GM10266 (cell line): ENCODE measurements at regions not wholly inside any gene's neighbourhood (a gene's known extent, or its start where the extent isn't known, plus 50 kb on each side); places are given as distances from the start of the nearest gene placed in this dataset.

Experiments
- DNase-seq: peaks from one replicate; pipeline ENCODE4 v3.0.0; 2012; ENCODE audit errors: extremely low spot score
- TF ChIP-seq, protein P1 (sequence below): IDR thresholded peaks from 2 replicates; pipeline ENCODE4 v1.5.1; 2012; ENCODE audit warnings: mild to moderate bottlenecking, low read depth; ENCODE audit not compliant: control insufficient read depth, insufficient read depth; ENCODE audit errors: missing control alignments

DNA sequence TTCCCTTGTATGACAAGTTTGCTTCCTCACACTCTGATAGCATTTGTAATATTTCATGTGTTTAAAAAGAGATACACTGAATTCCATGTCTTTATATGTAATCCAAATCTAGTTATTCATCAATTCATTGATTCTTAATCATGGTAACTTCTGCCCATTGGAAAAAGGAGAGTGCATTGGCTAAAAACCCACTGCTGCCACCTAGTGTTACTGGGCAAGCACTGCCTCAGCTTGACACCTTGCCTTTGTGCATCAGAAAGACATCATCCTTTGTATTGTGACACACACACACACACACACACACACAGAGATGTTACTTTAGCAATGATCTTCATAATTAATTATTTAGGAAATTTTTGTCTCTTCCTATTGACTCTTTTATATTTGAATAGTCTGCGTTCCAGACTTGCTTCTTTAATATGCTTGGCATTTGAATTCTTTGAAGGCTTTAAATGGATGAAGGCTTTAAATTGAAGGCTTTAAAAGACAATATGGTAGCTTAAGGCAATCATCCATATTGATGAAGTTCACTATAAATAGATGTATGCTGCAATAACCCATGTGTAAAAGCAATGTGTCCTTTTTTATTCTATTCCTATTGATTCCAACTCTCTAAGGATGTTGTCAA is 414.2 kb upstream of the CHST9 start:
- DNase-seq = peak; percentile 40
- TF ChIP-seq, protein P1, sequence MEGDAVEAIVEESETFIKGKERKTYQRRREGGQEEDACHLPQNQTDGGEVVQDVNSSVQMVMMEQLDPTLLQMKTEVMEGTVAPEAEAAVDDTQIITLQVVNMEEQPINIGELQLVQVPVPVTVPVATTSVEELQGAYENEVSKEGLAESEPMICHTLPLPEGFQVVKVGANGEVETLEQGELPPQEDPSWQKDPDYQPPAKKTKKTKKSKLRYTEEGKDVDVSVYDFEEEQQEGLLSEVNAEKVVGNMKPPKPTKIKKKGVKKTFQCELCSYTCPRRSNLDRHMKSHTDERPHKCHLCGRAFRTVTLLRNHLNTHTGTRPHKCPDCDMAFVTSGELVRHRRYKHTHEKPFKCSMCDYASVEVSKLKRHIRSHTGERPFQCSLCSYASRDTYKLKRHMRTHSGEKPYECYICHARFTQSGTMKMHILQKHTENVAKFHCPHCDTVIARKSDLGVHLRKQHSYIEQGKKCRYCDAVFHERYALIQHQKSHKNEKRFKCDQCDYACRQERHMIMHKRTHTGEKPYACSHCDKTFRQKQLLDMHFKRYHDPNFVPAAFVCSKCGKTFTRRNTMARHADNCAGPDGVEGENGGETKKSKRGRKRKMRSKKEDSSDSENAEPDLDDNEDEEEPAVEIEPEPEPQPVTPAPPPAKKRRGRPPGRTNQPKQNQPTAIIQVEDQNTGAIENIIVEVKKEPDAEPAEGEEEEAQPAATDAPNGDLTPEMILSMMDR = peak; percentile 88

GRCh38 chr18:27595113-27595838 is 410.2 kb upstream of the CHST9 start:
- TF ChIP-seq, protein P1 = no peak
- no peak for DNase-seq

DNA sequence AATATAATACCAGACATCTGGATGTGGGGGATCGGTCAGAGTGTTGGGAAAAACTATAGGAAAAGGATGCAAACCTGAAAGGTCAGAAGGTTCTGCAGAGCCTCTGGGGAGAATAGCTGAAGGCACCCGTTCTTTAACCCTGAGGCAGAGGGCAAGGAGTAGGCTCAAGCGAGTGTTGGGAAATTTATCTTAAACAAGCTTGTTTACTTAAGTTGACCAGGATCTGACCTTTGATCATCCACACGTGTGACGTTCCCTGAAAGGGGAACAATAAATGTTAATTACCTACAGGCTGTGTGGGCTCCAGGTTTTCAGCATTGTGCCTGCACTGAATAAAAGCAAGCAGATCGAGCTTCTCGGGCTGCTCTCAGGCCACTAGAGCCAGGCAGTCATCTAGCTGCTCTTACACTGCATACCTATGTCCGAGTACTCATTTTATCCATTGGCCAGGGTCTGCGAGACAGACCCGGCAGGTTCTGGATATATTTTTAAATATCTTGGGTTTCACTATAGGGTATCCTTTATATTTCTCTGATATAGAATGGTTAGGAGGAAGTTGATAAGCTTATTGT is 400.6 kb upstream of the CHST9 start:
- DNase-seq = no peak
- TF ChIP-seq, protein P1 = no peak

- DNase-seq = no peak
Observed at GRCh38 chr18:27583466-27583865, 398.4 kb upstream of the CHST9 start.

DNA sequence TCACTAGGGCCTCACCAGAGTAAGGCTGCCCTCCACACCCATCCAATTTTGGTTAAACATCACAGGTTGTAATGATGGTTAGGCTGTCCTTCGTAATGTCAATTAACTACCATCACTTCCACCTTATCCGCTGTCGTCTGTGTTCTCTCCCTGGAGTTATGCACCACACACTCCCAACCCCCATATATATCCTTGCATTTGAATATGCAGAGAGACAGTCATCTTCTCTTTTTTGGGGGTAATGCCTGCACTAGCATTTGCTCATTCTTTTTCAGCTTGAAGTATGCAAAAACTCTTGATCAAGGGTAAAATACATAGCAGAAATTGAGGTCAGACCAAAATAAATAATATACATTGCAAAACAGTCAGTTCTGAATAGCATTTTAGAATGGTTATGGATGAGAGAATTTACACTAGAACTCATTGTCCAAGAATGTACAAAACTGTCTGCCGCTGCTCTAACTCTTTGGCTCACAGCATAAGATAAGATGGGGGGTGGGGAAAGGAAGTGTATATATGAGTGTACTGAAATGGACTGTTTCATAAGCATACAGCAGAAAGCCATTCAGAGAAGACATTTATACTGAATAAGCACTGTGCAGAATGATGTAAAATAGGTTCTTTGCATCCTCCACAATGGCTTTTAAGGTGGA is 397.8 kb upstream of the CHST9 start:
- TF ChIP-seq, protein P1 = no peak

More at GRCh38 chr18:27583466-27583865, 398.4 kb upstream of the CHST9 start:
- TF ChIP-seq, protein P1 = no peak

DNA sequence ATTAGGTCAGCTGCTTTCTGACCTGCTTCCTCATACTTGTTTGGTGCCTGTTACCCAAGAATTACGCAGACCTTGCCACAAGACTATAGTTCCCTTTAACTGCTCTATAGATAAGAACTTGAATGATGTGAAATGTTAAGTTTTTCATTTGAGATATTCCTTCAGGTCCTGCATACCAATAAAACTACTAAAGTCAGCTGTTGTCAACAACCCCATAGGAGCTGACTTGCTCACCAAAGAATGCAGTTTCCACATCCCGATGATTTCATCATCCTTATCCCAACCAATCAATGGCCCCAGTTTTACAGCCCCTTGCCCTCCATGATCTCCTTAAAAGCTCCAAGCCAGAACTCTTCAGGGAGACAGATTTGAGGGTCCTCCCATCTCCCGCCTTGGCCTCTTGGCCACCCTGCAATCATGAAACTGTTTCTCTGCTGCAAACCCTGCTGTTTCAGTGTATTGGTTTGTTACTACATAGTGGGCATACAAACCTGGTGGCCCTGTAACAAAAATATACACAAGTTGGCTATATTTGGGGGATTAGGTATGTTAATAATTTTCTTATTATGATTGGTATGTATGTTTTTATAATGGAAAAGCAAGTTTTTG is 396.3 kb upstream of the CHST9 start:
- DNase-seq = no peak
- TF ChIP-seq, protein P1 = no peak

More for the DNA sequence above, 397.8 kb upstream of the CHST9 start:
- no peak for DNase-seq
